OCI-LY3 (cell line): ENCODE measurements at regions not wholly inside any gene's neighbourhood (a gene's known extent, or its start where the extent isn't known, plus 50 kb on each side); places are given as distances from the start of the nearest gene placed in this dataset.

Source experiments
- H2AFZ ChIP-seq: fragments of 200-600, 300-600 bp; shearing (Covaris generic); 2 replicates; pipeline ENCODE4 v1.6.0; 2014; ENCODE audit warnings: antibody characterized with exemption, low read depth, low read length
- H3K27ac ChIP-seq: fragments of 200-600, 300-600 bp; sonication (generic); 2 replicates; pipeline ENCODE4 v1.5.1; 2014; ENCODE audit warnings: mild to moderate bottlenecking, low read length, moderate library complexity, mixed read lengths
- H3K27me3 ChIP-seq: fragments of 200-600, 300-600 bp; sonication (generic); 2 replicates; pipeline ENCODE4 v1.6.1; 2014; ENCODE audit warnings: low read depth, low read length, mixed read lengths
- H3K36me3 ChIP-seq: fragments of 200-600, 300-600 bp; sonication (generic); replicated peaks from 2 replicates; pipeline ENCODE3; 2014; ENCODE audit warnings: low read depth, low read length, mixed read lengths
- H3K4me1 ChIP-seq: fragments of 300-600, 200-600 bp; sonication (generic); 2 replicates; pipeline ENCODE4 v1.6.1; 2014; ENCODE audit warnings: low read length, mixed read lengths
- H3K4me2 ChIP-seq: fragments of 200-600, 300-600 bp; sonication (generic); 2 replicates; pipeline ENCODE4 v1.6.1; 2014; ENCODE audit warnings: low read length, mixed read lengths
- H3K4me3 ChIP-seq: fragments of 300-600, 200-600 bp; sonication (generic); 2 replicates; pipeline ENCODE4 v1.5.1; 2014; ENCODE audit warnings: antibody characterized with exemption, mild to moderate bottlenecking, low read length, moderate library complexity
- H3K79me2 ChIP-seq: fragments of 300-600, 200-600 bp; shearing (Covaris generic); 2 replicates; pipeline ENCODE4 v1.6.1; 2014; ENCODE audit warnings: mild to moderate bottlenecking, low read length, mixed read lengths
- H3K9ac ChIP-seq: fragments of 300-600, 200-600 bp; shearing (Covaris generic); 2 replicates; pipeline ENCODE4 v1.6.0; 2014; ENCODE audit warnings: mild to moderate bottlenecking, low read length, moderate library complexity
- H3K9me3 ChIP-seq: fragments of 200-600, 300-600 bp; shearing (Covaris generic); 2 replicates; pipeline ENCODE4 v1.6.1; 2014; ENCODE audit warnings: low read length, mixed read lengths; ENCODE audit not compliant: insufficient read depth
- H4K20me1 ChIP-seq: fragments of 200-600, 300-600 bp; sonication (generic); 2 replicates; pipeline ENCODE4 v1.6.1; 2016; ENCODE audit warnings: low read length, mixed read lengths; ENCODE audit not compliant: insufficient read depth
- CTCF ChIP-seq: fragments of 200-600, 300-600 bp; sonication (generic); IDR thresholded peaks from 2 replicates; pipeline ENCODE4 v1.5.1; 2014; ENCODE audit warnings: antibody characterized with exemption, low read length, low read depth
- EZH2phosphoT487 ChIP-seq: fragments of 200-600 bp; shearing (Covaris generic); IDR thresholded peaks from 2 replicates; pipeline ENCODE4 v1.6.1; 2018; ENCODE audit warnings: antibody characterized with exemption, mixed run types, low read depth

- Histone ChIP-seq H3K27me3 (peaks cover 40% of the 10 kb centered on the region), H3K79me2 (no peaks in the 10 kb centered on the region), H3K9ac (no peak overlapping the region), H3K4me1 (no peaks in the 10 kb centered on the region), H3K9me3 (no peaks in the 10 kb centered on the region), H3K4me3 (no peak overlapping the region), H3K4me2 (no peak overlapping the region), H3K27ac (no peak overlapping the region), H2AFZ (no peak overlapping the region), H4K20me1 (no peaks in the 10 kb centered on the region), H3K36me3 (no peaks in the 10 kb centered on the region)
- TF ChIP-seq CTCF (no peak), EZH2phosphoT487 (no peak)
Measured at GRCh38 chr16:86306811-86307513, 203.4 kb upstream of the FOXF1 start.

DNA sequence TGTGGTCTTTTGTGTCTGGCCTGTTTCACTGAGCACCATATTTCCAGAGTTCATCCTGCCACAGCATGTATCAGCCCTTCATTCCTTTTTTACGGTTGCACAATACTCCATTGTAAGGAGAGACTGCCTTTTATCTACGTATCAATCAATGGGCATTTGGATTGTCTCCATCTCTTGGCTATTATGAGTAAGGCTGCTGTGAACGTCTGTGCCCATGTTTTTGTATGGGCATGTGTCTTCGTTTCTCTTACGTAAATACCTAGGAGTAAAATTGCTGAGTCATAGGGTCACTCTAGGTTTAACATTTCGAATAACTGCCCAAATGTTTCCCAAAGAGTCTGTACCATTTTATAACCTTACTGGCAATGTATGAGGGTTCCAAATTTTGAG, 202.8 kb upstream of the FOXF1 start:
- H3K9ac ChIP-seq: no peak overlapping the region
- H3K79me2 ChIP-seq: no peaks in the 10 kb centered on the region
- no peak overlapping the region for H2AFZ ChIP-seq
- H3K9me3 ChIP-seq: no peaks in the 10 kb centered on the region
- peaks cover 40% of the 10 kb centered on the region for H3K27me3 ChIP-seq
- no peak overlapping the region for H3K4me3 ChIP-seq
- no peak overlapping the region for H3K27ac ChIP-seq
- no peaks in the 10 kb centered on the region for H3K36me3 ChIP-seq
- no peaks in the 10 kb centered on the region for H3K4me1 ChIP-seq
- TF ChIP-seq EZH2phosphoT487 (no peak), CTCF (no peak)
- no peak overlapping the region for H3K4me2 ChIP-seq
- no peaks in the 10 kb centered on the region for H4K20me1 ChIP-seq

- no peaks in the 10 kb centered on the region for H3K36me3 ChIP-seq
- no peak overlapping the region for H2AFZ ChIP-seq
- H3K4me1 ChIP-seq: no peaks in the 10 kb centered on the region
- H3K9me3 ChIP-seq: no peaks in the 10 kb centered on the region
- TF ChIP-seq EZH2phosphoT487: no peak
- TF ChIP-seq CTCF: no peak
- no peak overlapping the region for H3K4me3 ChIP-seq
- no peaks in the 10 kb centered on the region for H4K20me1 ChIP-seq
- no peaks in the 10 kb centered on the region for H3K79me2 ChIP-seq
- no peak overlapping the region for H3K4me2 ChIP-seq
- H3K27me3 ChIP-seq: peaks cover 40% of the 10 kb centered on the region
- H3K27ac ChIP-seq: no peak overlapping the region
- H3K9ac ChIP-seq: no peak overlapping the region
Measured at GRCh38 chr16:86308514-86308913, 201.8 kb upstream of the FOXF1 start.

DNA sequence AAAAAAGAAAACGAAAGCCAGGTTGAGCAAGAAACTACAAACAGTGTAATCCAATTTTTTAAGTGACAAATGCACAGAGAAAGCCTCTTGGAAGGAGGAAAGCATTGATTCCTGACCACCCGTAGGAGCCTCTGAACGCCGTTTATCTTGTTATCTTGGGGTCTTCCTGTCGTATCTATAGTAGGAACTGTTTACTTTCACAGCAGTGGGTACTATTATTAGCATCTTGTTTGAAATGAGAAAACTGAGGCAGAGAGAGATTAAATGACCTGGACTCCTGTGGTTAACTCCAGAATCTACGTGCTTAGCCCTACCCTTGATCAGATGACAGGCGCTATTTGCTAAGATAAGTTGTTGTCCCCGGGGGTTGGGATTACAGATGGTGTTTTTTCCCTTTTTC, 196.7 kb upstream of the FOXF1 start:
- H3K4me2 ChIP-seq: no peak overlapping the region
- no peak overlapping the region for H3K27ac ChIP-seq
- peaks cover 6% of the 10 kb centered on the region; the same call in 1 of the 2 replicates for H3K27me3 ChIP-seq
- H3K4me1 ChIP-seq: no peaks in the 10 kb centered on the region
- no peak for TF ChIP-seq CTCF
- no peak overlapping the region for H3K4me3 ChIP-seq
- H4K20me1 ChIP-seq: no peaks in the 10 kb centered on the region
- no peaks in the 10 kb centered on the region for H3K36me3 ChIP-seq
- H3K9ac ChIP-seq: no peak overlapping the region
- H3K9me3 ChIP-seq: no peaks in the 10 kb centered on the region
- H2AFZ ChIP-seq: no peak overlapping the region
- no peaks in the 10 kb centered on the region for H3K79me2 ChIP-seq
